SK-N-SH treated with all-trans-retinoic acid at 6 μM for 48 hours (cell line): ENCODE measurements at regions not wholly inside any gene's neighbourhood (a gene's known extent, or its start where the extent isn't known, plus 50 kb on each side); places are given as distances from the start of the nearest gene placed in this dataset.

Experiments
- ATAC-seq: fragments of 200-7000 bp; cut with Tn5 transposase; 3 replicates; pipeline ENCODE4 v1.9.1; 2020; ENCODE audit warnings: mild to moderate bottlenecking, moderate library complexity
- ARNTL ChIP-seq: fragments of 450-650 bp; formaldehyde crosslinking; IDR thresholded peaks from 2 replicates; pipeline ENCODE4 v1.5.0; 2020; ENCODE audit warnings: low read depth, mild to moderate bottlenecking, moderate library complexity, borderline replicate concordance
- BACH2 ChIP-seq: fragments of 250-450 bp; sonication (Bioruptor Pico); IDR thresholded peaks from 2 replicates; pipeline ENCODE4 v1.9.0; 2021; ENCODE audit warnings: mild to moderate bottlenecking, borderline replicate concordance
- CSDC2 ChIP-seq: fragments of 250-450 bp; sonication (Bioruptor Pico); IDR thresholded peaks from 2 replicates; pipeline ENCODE4 v1.5.0; 2020; ENCODE audit warnings: mild to moderate bottlenecking, moderate library complexity
- ESRRG ChIP-seq: fragments of 250-450 bp; sonication (Bioruptor Pico); IDR thresholded peaks from 2 replicates; pipeline ENCODE4 v1.6.1; 2021; ENCODE audit warnings: mild to moderate bottlenecking
- GLIS3 ChIP-seq: fragments of 250-450 bp; sonication (Bioruptor Pico); IDR thresholded peaks from 2 replicates; pipeline ENCODE4 v1.5.0; 2020; ENCODE audit warnings: mild to moderate bottlenecking, moderate library complexity
- ISL1 ChIP-seq: fragments of 250-450 bp; sonication (Bioruptor Pico); IDR thresholded peaks from 2 replicates; pipeline ENCODE4 v2.1.2; 2022; ENCODE audit warnings: mild to moderate bottlenecking, moderate library complexity
- OSR1 ChIP-seq: fragments of 250-450 bp; sonication (Bioruptor Pico); IDR thresholded peaks from 2 replicates; pipeline ENCODE4 v1.8.0; 2022; ENCODE audit warnings: moderate library complexity, mild to moderate bottlenecking, inconsistent platforms
- PPARA ChIP-seq: fragments of 250-450 bp; sonication (Bioruptor Pico); IDR thresholded peaks from 2 replicates; pipeline ENCODE4 v1.5.0; 2020; ENCODE audit warnings: mild to moderate bottlenecking, borderline replicate concordance
- RARB ChIP-seq: fragments of 250-450 bp; sonication (Bioruptor Pico); IDR thresholded peaks from 2 replicates; pipeline ENCODE4 v1.8.0; 2021; ENCODE audit warnings: mild to moderate bottlenecking, moderate library complexity
- SNAI2 ChIP-seq: fragments of 250-450 bp; sonication (Bioruptor Pico); IDR thresholded peaks from 2 replicates; pipeline ENCODE4 v1.5.0; 2020; ENCODE audit warnings: mild to moderate bottlenecking, moderate library complexity
- TCF4 ChIP-seq: fragments of 250-450 bp; sonication (Bioruptor Pico); IDR thresholded peaks from 2 replicates; pipeline ENCODE4 v1.8.0; 2021; ENCODE audit warnings: mild to moderate bottlenecking, moderate library complexity, borderline replicate concordance
- TOX ChIP-seq: fragments of 250-450 bp; sonication (Bioruptor Pico); IDR thresholded peaks from 2 replicates; pipeline ENCODE4 v1.8.0; 2021; ENCODE audit warnings: mild to moderate bottlenecking, moderate library complexity, borderline replicate concordance
- ZC3H10 ChIP-seq: fragments of 250-450 bp; sonication (Bioruptor Pico); IDR thresholded peaks from 2 replicates; pipeline ENCODE4 v1.5.1; 2021; ENCODE audit warnings: mild to moderate bottlenecking, moderate library complexity
- ZFP3 ChIP-seq: fragments of 250-450 bp; sonication (Bioruptor Pico); IDR thresholded peaks from 2 replicates; pipeline ENCODE4 v1.5.0; 2020; ENCODE audit warnings: mild to moderate bottlenecking, moderate library complexity
- ZFP30 ChIP-seq: fragments of 450-650 bp; formaldehyde crosslinking; IDR thresholded peaks from 2 replicates; pipeline ENCODE4 v1.5.0; 2022; ENCODE audit warnings: mild to moderate bottlenecking, moderate library complexity
- ZNF565 ChIP-seq: fragments of 450-650 bp; formaldehyde crosslinking; conservative IDR thresholded peaks from 2 replicates; pipeline ENCODE4 v1.5.0; 2020; ENCODE audit warnings: low read depth, mild to moderate bottlenecking, moderate library complexity
- ZNF70 ChIP-seq: fragments of 450-650 bp; formaldehyde crosslinking; IDR thresholded peaks from 2 replicates; pipeline ENCODE4 v1.5.0; 2020; ENCODE audit warnings: mild to moderate bottlenecking, moderate library complexity
- ZNF8 ChIP-seq: fragments of 450-650 bp; formaldehyde crosslinking; IDR thresholded peaks from 2 replicates; pipeline ENCODE4 v1.5.0; 2020; ENCODE audit warnings: mild to moderate bottlenecking, moderate library complexity
- TF ChIP-seq, protein P1 (sequence below): fragments of 250-450 bp; sonication (Bioruptor Pico); IDR thresholded peaks from 2 replicates; pipeline ENCODE4 v1.8.0; 2020; ENCODE audit warnings: mild to moderate bottlenecking, moderate library complexity, borderline replicate concordance
- TF ChIP-seq, protein P2 (sequence below): fragments of 250-450 bp; sonication (Bioruptor Pico); IDR thresholded peaks from 2 replicates; pipeline ENCODE4 v1.5.1; 2020; ENCODE audit warnings: low read depth, mild to moderate bottlenecking, moderate library complexity
- TF ChIP-seq, protein P3 (sequence below): fragments of 250-450 bp; sonication (Bioruptor Pico); IDR thresholded peaks from 2 replicates; pipeline ENCODE4 v1.8.0; 2021; ENCODE audit warnings: low read depth, mild to moderate bottlenecking, moderate library complexity, borderline replicate concordance
- TF ChIP-seq, protein P4 (sequence below): fragments of 250-450 bp; sonication (Bioruptor Pico); IDR thresholded peaks from 2 replicates; pipeline ENCODE4 v1.5.1; 2021; ENCODE audit warnings: mild to moderate bottlenecking, moderate library complexity

DNA sequence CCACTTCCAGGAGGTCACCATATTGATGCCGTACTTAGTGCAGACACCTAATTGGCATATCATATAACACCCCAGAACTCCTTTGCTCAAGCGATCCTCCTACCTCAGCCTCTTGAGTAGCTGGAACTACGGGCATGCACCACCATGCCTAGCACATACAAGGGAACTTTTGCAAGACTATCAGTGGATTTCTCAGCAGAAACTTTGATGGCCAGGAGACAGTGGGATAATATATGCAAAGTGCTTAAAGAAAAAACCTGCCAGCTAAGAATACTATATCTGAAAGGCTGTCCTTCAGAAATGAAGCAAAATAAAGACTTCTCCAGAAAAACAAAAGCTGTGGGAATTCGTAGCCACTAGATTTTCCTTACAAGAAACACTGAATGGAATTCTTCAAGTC, 387.1 kb downstream of the DHX35 start:
- TF ChIP-seq CSDC2 (no peak), ESRRG (CRISPR knock-in tag) (no peak), ZNF8 (CRISPR knock-in tag) (no peak), TOX (CRISPR knock-in tag) (no peak), BACH2 (CRISPR knock-in tag) (no peak), RARB (CRISPR knock-in tag) (no peak), ZFP3 (CRISPR knock-in tag) (no peak), ZC3H10 (CRISPR knock-in tag) (no peak), GLIS3 (CRISPR knock-in tag) (no peak), ISL1 (CRISPR knock-in tag) (no peak), SNAI2 (no peak), TCF4 (CRISPR knock-in tag) (no peak), ARNTL (CRISPR knock-in tag) (no peak), ZNF565 (CRISPR knock-in tag) (no peak), PPARA (CRISPR knock-in tag) (no peak), ZNF70 (no peak)
- TF ChIP-seq, protein P1, sequence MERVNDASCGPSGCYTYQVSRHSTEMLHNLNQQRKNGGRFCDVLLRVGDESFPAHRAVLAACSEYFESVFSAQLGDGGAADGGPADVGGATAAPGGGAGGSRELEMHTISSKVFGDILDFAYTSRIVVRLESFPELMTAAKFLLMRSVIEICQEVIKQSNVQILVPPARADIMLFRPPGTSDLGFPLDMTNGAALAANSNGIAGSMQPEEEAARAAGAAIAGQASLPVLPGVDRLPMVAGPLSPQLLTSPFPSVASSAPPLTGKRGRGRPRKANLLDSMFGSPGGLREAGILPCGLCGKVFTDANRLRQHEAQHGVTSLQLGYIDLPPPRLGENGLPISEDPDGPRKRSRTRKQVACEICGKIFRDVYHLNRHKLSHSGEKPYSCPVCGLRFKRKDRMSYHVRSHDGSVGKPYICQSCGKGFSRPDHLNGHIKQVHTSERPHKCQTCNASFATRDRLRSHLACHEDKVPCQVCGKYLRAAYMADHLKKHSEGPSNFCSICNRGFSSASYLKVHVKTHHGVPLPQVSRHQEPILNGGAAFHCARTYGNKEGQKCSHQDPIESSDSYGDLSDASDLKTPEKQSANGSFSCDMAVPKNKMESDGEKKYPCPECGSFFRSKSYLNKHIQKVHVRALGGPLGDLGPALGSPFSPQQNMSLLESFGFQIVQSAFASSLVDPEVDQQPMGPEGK (CRISPR knock-in tag) = no peak
- TF ChIP-seq, protein P2, sequence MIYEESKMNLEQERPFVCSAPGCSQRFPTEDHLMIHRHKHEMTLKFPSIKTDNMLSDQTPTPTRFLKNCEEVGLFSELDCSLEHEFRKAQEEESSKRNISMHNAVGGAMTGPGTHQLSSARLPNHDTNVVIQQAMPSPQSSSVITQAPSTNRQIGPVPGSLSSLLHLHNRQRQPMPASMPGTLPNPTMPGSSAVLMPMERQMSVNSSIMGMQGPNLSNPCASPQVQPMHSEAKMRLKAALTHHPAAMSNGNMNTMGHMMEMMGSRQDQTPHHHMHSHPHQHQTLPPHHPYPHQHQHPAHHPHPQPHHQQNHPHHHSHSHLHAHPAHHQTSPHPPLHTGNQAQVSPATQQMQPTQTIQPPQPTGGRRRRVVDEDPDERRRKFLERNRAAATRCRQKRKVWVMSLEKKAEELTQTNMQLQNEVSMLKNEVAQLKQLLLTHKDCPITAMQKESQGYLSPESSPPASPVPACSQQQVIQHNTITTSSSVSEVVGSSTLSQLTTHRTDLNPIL (CRISPR knock-in tag) = no peak
- TF ChIP-seq, protein P3, sequence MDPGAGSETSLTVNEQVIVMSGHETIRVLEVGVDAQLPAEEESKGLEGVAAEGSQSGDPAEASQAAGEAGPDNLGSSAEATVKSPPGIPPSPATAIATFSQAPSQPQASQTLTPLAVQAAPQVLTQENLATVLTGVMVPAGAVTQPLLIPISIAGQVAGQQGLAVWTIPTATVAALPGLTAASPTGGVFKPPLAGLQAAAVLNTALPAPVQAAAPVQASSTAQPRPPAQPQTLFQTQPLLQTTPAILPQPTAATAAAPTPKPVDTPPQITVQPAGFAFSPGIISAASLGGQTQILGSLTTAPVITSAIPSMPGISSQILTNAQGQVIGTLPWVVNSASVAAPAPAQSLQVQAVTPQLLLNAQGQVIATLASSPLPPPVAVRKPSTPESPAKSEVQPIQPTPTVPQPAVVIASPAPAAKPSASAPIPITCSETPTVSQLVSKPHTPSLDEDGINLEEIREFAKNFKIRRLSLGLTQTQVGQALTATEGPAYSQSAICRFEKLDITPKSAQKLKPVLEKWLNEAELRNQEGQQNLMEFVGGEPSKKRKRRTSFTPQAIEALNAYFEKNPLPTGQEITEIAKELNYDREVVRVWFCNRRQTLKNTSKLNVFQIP (CRISPR knock-in tag) = no peak
- TF ChIP-seq, protein P4, sequence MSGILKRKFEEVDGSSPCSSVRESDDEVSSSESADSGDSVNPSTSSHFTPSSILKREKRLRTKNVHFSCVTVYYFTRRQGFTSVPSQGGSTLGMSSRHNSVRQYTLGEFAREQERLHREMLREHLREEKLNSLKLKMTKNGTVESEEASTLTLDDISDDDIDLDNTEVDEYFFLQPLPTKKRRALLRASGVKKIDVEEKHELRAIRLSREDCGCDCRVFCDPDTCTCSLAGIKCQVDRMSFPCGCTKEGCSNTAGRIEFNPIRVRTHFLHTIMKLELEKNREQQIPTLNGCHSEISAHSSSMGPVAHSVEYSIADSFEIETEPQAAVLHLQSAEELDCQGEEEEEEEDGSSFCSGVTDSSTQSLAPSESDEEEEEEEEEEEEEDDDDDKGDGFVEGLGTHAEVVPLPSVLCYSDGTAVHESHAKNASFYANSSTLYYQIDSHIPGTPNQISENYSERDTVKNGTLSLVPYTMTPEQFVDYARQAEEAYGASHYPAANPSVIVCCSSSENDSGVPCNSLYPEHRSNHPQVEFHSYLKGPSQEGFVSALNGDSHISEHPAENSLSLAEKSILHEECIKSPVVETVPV (CRISPR knock-in tag) = no peak
- ATAC-seq = no peak

DNA sequence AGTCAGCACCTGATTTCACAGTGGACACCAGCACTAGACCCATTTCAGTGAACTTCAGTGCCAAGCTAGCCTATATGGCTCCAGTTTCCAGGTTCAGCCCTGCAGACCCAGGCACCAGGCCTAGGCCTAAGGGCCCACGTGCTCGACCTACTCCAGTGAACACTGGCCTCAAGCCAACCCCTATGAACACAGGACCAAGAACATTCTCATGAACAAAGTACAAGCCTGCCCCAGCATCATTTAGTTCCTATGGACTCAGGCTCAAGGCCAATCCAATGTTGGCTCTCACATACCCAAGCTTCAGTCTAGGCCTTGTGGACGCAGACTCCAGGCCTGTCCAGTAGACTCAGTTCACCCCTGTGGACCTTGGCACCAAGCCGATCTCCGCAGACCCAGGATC, 385.5 kb downstream of the DHX35 start:
- TF ChIP-seq ISL1 (CRISPR knock-in tag) (no peak), GLIS3 (CRISPR knock-in tag) (no peak), ZC3H10 (CRISPR knock-in tag) (no peak), PPARA (CRISPR knock-in tag) (no peak)
- no peak for ATAC-seq

DNA sequence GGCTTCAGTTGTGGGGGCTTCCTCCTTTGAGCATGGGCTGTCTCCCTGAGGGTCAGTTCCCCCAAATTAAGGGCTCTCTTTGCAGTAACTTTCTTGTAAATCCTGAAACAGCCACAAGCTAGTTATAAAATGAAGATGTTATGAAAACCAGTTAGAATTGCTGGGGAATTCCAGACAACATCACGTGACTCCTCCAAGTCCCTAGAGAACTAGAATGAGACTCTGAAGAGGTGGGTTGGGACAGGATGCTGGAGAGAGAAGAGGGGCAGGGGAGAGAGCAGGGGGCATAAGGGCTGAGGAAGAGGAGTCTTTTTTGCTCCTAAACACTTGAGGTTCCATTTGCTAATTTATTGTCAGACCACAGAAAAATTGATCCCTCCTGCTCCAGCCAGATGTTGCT, 380.3 kb downstream of the DHX35 start:
- ATAC-seq = no peak

More for the DNA sequence above, 380.3 kb downstream of the DHX35 start:
- TF ChIP-seq, protein P2 (CRISPR knock-in tag) = no peak
- TF ChIP-seq, protein P4 (CRISPR knock-in tag) = no peak
- TF ChIP-seq ZFP3 (CRISPR knock-in tag) (no peak), TOX (CRISPR knock-in tag) (no peak), BACH2 (CRISPR knock-in tag) (no peak), ZC3H10 (CRISPR knock-in tag) (no peak), ESRRG (CRISPR knock-in tag) (no peak), RARB (CRISPR knock-in tag) (no peak), SNAI2 (no peak), OSR1 (CRISPR knock-in tag) (no peak), TCF4 (CRISPR knock-in tag) (no peak), GLIS3 (CRISPR knock-in tag) (no peak), ARNTL (CRISPR knock-in tag) (no peak), ZNF565 (CRISPR knock-in tag) (no peak), ISL1 (CRISPR knock-in tag) (no peak), ZFP30 (CRISPR knock-in tag) (no peak)
- TF ChIP-seq, protein P3 (CRISPR knock-in tag) = no peak
- TF ChIP-seq, protein P1 (CRISPR knock-in tag) = no peak
